ENCODE measurements at regions not wholly inside any gene's neighbourhood (a gene's known extent, or its start where the extent isn't known, plus 50 kb on each side); places are given as distances from the start of the nearest gene placed in this dataset.

- Histone ChIP-seq H3K4me1 (peaks cover 0 to 81% (median 63%) of the 10 kb centered on the region in 9 donors), H3K4me3 (no peak overlapping the region), H3K27me3 (no peaks in the 10 kb centered on the region), H3K27ac (peak overlapping the region in 7 of 10 donors; percentile 6 to 79 (median 61)), H3K9me3 (no peaks in the 10 kb centered on the region), H3K36me3 (no peaks in the 10 kb centered on the region)
- 48 to 51% methylated on average over 2 of the region's 2 CpGs for WGBS, 2 donors
- ATAC-seq (no peak), DNase-seq (no peak)
- intact Hi-C loops (cut with DNase I) = loop anchor here in 4 of 10 donors (5.0 kb wide), 1 partner anchor 167 kb away; the partner anchor contains the start of gene GASK1B (in 4 of the 4)
- TF ChIP-seq, protein P1, sequence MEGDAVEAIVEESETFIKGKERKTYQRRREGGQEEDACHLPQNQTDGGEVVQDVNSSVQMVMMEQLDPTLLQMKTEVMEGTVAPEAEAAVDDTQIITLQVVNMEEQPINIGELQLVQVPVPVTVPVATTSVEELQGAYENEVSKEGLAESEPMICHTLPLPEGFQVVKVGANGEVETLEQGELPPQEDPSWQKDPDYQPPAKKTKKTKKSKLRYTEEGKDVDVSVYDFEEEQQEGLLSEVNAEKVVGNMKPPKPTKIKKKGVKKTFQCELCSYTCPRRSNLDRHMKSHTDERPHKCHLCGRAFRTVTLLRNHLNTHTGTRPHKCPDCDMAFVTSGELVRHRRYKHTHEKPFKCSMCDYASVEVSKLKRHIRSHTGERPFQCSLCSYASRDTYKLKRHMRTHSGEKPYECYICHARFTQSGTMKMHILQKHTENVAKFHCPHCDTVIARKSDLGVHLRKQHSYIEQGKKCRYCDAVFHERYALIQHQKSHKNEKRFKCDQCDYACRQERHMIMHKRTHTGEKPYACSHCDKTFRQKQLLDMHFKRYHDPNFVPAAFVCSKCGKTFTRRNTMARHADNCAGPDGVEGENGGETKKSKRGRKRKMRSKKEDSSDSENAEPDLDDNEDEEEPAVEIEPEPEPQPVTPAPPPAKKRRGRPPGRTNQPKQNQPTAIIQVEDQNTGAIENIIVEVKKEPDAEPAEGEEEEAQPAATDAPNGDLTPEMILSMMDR (IDR thresholded peaks at IDR 0.05) = no peak
Observed at GRCh38 chr4:158005021-158005420, 167.8 kb downstream of the GASK1B start.

DNA sequence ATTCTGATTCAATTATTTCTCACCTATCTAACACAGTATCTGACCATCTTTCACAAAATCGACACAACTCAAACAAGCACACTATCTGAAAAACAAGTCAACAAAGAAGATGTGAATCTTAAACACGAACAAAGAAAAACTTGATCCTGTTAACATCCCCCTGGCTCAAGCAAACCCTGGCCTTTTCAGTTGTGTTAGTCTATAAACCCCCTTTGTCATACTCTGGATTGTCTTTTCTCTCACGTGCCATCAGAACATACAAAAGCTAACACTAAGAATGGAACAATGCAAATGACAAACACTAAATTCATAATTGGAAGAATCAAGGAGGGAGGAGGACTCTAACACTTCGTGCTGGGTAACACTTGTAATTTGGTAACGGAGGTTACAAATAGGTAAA, 168.7 kb downstream of the GASK1B start:
- H3K27me3 ChIP-seq = no peaks in the 10 kb centered on the region
- no peak for DNase-seq
- WGBS, 2 donors = 83 to 85% methylated on average over 5 of the region's 5 CpGs
- intact Hi-C loops (cut with DNase I) = no loop called here
- no peaks in the 10 kb centered on the region for H3K9me3 ChIP-seq
- H3K36me3 ChIP-seq = no peaks in the 10 kb centered on the region
- H3K27ac ChIP-seq = peak overlapping the region in 7 of 10 donors; percentile 6 to 79 (median 61)
- no peak for ATAC-seq
- H3K4me3 ChIP-seq = no peak overlapping the region
- peaks cover 0 to 76% (median 59%) of the 10 kb centered on the region in 9 donors for H3K4me1 ChIP-seq
- TF ChIP-seq, protein P1 (IDR thresholded peaks at IDR 0.05) = no peak

GRCh38 chr4:158003212-158003611, 169.6 kb downstream of the GASK1B start:
- no peak for ATAC-seq
- Histone ChIP-seq H3K27me3 (no peaks in the 10 kb centered on the region), H3K4me3 (no peak overlapping the region), H3K4me1 (peaks cover 0 to 67% (median 50%) of the 10 kb centered on the region in 9 donors), H3K27ac (peak overlapping the region in 1 of 10 donors; percentile 79), H3K9me3 (no peaks in the 10 kb centered on the region), H3K36me3 (no peaks in the 10 kb centered on the region)
- intact Hi-C loops (cut with DNase I) = no loop called here
- TF ChIP-seq, protein P1 (IDR thresholded peaks at IDR 0.05) = no peak
- DNase-seq = no peak

DNA sequence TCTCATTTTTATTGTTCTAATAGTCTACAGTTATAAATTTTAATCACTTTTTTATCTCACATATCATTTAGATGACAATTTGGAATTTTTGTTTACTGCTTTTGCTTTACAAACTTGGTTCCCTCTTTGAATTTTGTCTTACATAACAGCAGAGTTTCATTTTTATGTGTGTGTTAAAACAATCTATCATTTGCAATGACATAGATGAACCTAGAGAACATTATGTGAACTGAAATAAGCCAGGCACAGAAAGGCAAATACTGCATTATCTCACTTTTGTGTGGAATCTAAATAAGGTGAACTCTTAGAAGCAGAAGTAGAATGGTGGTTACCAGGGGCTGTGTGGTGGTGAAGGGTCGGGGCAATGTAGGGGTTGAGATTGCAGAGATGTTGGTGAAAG, 170.7 kb downstream of the GASK1B start:
- DNase-seq (no peak), ATAC-seq (no peak)
- WGBS, 2 donors = 89 to 92% methylated on average over 1 of the region's 1 CpG
- H3K9me3 ChIP-seq = no peaks in the 10 kb centered on the region
- no peak overlapping the region for H3K4me3 ChIP-seq
- no peaks in the 10 kb centered on the region for H3K27me3 ChIP-seq
- TF ChIP-seq, protein P1 (IDR thresholded peaks at IDR 0.05) = no peak
- no peaks in the 10 kb centered on the region for H3K36me3 ChIP-seq
- peaks cover 0 to 56% (median 39%) of the 10 kb centered on the region in 9 donors for H3K4me1 ChIP-seq
- intact Hi-C loops (cut with DNase I) = no loop called here
- no peak overlapping the region for H3K27ac ChIP-seq
